Vagina (tissue), 2 donors: ENCODE measurements at regions not wholly inside any gene's neighbourhood (a gene's known extent, or its start where the extent isn't known, plus 50 kb on each side); places are given as distances from the start of the nearest gene placed in this dataset.

Experiments
- CTCF ChIP-seq, 3 experiments: fragments of 450-650 bp in 2 of 3; fragments of 200-600 bp in 1 of 3; sonication (generic) in 1 of 3; IDR thresholded peaks; one replicate each; pipeline ENCODE4 v1.5.1; 2017 to 2019; ENCODE audit warnings: antibody characterized with exemption in 3 of 3, mild to moderate bottlenecking in 2 of 3, moderate library complexity in 2 of 3
- POLR2A ChIP-seq, 2 donors: fragments of 450-650 bp; IDR thresholded peaks; one replicate each; pipeline ENCODE4 v1.6.1; 2017; ENCODE audit warnings: antibody characterized with exemption in 2 of 2, mild to moderate bottlenecking in 2 of 2, moderate library complexity in 2 of 2

GRCh38 chr10:113385021-113385999 is 167.5 kb upstream of the HABP2 start:
- TF ChIP-seq CTCF (IDR thresholded peaks at IDR 0.05) = peak; percentile 69 to 83 (median 82)
- no peak for TF ChIP-seq POLR2A (IDR thresholded peaks at IDR 0.05)
